ENCODE measurements at regions not wholly inside any gene's neighbourhood (a gene's known extent, or its start where the extent isn't known, plus 50 kb on each side); places are given as distances from the start of the nearest gene placed in this dataset.

GRCh38 chrY:8081151-8081550 is 1169.6 kb upstream of the AMELY start:
- H3K9me3 ChIP-seq (replicated peaks in 1 of 2; ENCODE audit: control insufficient read depth in 1 of 2, insufficient read depth in 1 of 2, low read length in 2 of 2): no peaks in the 10 kb centered on the region
- Mint-ChIP-seq H3K9me3 (no peaks in the 10 kb centered on the region), H3K4me1 (no peaks in the 10 kb centered on the region), H3K27ac (no peak overlapping the region), H3K27me3 (ENCODE audit: low read depth in 3 of 3) (no peaks in the 10 kb centered on the region), H3K36me3 (no peaks in the 10 kb centered on the region), H3K4me3 (no peak overlapping the region)
- H3K9ac ChIP-seq (ENCODE audit: insufficient read depth, low read length, poor library complexity, severe bottlenecking): no peak overlapping the region
- intact Hi-C loops (cut with micrococcal nuclease): no loop called here
- DNase-seq: no peak
- H4K20me1 ChIP-seq (ENCODE audit: insufficient read depth, low read length): no peaks in the 10 kb centered on the region
- no peak overlapping the region for H2AFZ ChIP-seq (ENCODE audit: insufficient read depth, low read depth, low read length, poor library complexity, severe bottlenecking)
- no peak overlapping the region for H3K4me3 ChIP-seq (replicated peaks in 1 of 3; ENCODE audit: low read depth in 2 of 3, low read length in 3 of 3)
- H3K4me1 ChIP-seq (ENCODE audit: control insufficient read depth in 1 of 2, insufficient read depth in 2 of 2, low read length in 2 of 2): no peaks in the 10 kb centered on the region
- TF ChIP-seq CTCF (IDR thresholded peaks at IDR 0.05): no peak
- no peak overlapping the region for H3K27ac ChIP-seq (ENCODE audit: low read depth in 1 of 2, low read length in 2 of 2)
- no peaks in the 10 kb centered on the region for H3K27me3 ChIP-seq (ENCODE audit: control insufficient read depth in 2 of 2, insufficient read depth in 2 of 2, low read length in 2 of 2)
- H3K4me2 ChIP-seq (replicated peaks; ENCODE audit: extremely low read depth, low read length, poor library complexity, severe bottlenecking): no peak overlapping the region
- no peaks in the 10 kb centered on the region for H3K36me3 ChIP-seq (replicated peaks in 1 of 2; ENCODE audit: control insufficient read depth in 1 of 2, insufficient read depth in 2 of 2, low read length in 2 of 2)
- H3K79me2 ChIP-seq (ENCODE audit: insufficient read depth, low read length): no peaks in the 10 kb centered on the region

DNA sequence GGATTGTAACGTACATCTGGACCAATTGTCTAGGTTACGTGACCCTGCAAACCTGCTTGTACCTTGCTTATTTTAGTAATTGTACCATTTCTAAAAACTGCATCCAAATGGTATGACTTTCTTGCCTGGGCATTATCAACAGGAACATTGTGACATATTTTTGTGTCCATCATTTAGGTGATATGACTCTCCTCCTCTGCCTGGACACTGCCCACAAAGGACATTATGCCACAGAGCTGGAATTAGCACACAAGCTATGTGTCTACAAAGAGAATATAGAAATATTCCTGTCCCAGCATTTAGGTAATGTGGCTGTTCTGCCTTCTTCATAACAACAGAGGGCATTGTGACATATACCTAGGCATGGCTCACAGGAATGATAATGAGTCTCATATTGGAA is 1153.7 kb upstream of the AMELY start:
- no peak for DNase-seq
- WGBS (ENCODE audit: insufficient coverage): 80% methylated on average over 1 of the region's 2 CpGs
- no peaks in the 10 kb centered on the region for H4K20me1 ChIP-seq (ENCODE audit: insufficient read depth, low read length)
- Mint-ChIP-seq H3K4me3 (no peak overlapping the region), H3K4me1 (no peaks in the 10 kb centered on the region), H3K27ac (no peak overlapping the region), H3K36me3 (no peaks in the 10 kb centered on the region), H3K9me3 (peaks cover 0 to 2% (median 0%) of the 10 kb centered on the region in 7 donors), H3K27me3 (ENCODE audit: low read depth in 3 of 3) (no peaks in the 10 kb centered on the region)
- H3K9ac ChIP-seq (ENCODE audit: insufficient read depth, low read length, poor library complexity, severe bottlenecking): no peak overlapping the region
- no peaks in the 10 kb centered on the region for H3K36me3 ChIP-seq (replicated peaks in 1 of 2; ENCODE audit: control insufficient read depth in 1 of 2, insufficient read depth in 2 of 2, low read length in 2 of 2)
- H2AFZ ChIP-seq (ENCODE audit: insufficient read depth, low read depth, low read length, poor library complexity, severe bottlenecking): no peak overlapping the region
- no peaks in the 10 kb centered on the region for H3K9me3 ChIP-seq (replicated peaks in 1 of 2; ENCODE audit: control insufficient read depth in 1 of 2, insufficient read depth in 1 of 2, low read length in 2 of 2)
- H3K79me2 ChIP-seq (ENCODE audit: insufficient read depth, low read length): no peaks in the 10 kb centered on the region
- no peak overlapping the region for H3K27ac ChIP-seq (ENCODE audit: low read depth in 1 of 2, low read length in 2 of 2)
- no peak for TF ChIP-seq CTCF (IDR thresholded peaks at IDR 0.05)
- no peak overlapping the region for H3K4me2 ChIP-seq (replicated peaks; ENCODE audit: extremely low read depth, low read length, poor library complexity, severe bottlenecking)
- intact Hi-C loops (cut with micrococcal nuclease): no loop called here
- no peaks in the 10 kb centered on the region for H3K27me3 ChIP-seq (ENCODE audit: control insufficient read depth in 2 of 2, insufficient read depth in 2 of 2, low read length in 2 of 2)
- no peak overlapping the region for H3K4me3 ChIP-seq (replicated peaks in 1 of 3; ENCODE audit: low read depth in 2 of 3, low read length in 3 of 3)
- H3K4me1 ChIP-seq (ENCODE audit: control insufficient read depth in 1 of 2, insufficient read depth in 2 of 2, low read length in 2 of 2): no peaks in the 10 kb centered on the region

Measured in CD14-positive monocyte (primary cell).